Uterus (tissue), 2 donors: ENCODE measurements at regions not wholly inside any gene's neighbourhood (a gene's known extent, or its start where the extent isn't known, plus 50 kb on each side); places are given as distances from the start of the nearest gene placed in this dataset.

Source experiments
- POLR2A ChIP-seq, 2 donors: fragments of 450-650 bp; IDR thresholded peaks; one replicate each; pipeline ENCODE4 v1.6.1; 2016; ENCODE audit warnings: antibody characterized with exemption in 2 of 2, mild to moderate bottlenecking in 1 of 2, moderate library complexity in 1 of 2
- TF ChIP-seq, protein P1 (sequence below), 4 experiments: fragments of 200-600 bp in 2 of 4; fragments of 450-650 bp in 2 of 4; sonication (generic) in 2 of 4; IDR thresholded peaks; one replicate each; pipeline ENCODE4 v1.5.1; 2016 to 2019; ENCODE audit warnings: antibody characterized with exemption in 4 of 4, mild to moderate bottlenecking in 2 of 4, moderate library complexity in 1 of 4

DNA sequence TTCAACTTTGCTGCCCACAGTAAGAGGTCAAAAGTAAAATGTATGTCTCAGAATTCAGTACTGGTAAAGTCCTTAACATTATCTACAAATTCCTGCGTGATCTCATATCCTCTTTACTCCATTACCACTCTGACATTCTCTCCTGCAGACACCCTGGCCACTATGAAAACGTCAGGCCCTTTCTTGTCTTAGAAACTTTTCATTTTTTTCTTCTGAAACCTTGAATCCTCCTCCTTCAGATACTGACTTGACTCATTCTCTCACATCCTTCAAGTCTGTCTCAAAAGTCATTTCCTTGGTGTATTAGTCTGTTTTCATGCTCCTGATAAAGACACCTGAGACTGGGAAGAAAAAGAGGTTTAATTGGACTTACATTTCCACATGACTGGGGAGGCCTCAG lies 262.3 kb downstream of the POU4F1 start:
- TF ChIP-seq, protein P1, sequence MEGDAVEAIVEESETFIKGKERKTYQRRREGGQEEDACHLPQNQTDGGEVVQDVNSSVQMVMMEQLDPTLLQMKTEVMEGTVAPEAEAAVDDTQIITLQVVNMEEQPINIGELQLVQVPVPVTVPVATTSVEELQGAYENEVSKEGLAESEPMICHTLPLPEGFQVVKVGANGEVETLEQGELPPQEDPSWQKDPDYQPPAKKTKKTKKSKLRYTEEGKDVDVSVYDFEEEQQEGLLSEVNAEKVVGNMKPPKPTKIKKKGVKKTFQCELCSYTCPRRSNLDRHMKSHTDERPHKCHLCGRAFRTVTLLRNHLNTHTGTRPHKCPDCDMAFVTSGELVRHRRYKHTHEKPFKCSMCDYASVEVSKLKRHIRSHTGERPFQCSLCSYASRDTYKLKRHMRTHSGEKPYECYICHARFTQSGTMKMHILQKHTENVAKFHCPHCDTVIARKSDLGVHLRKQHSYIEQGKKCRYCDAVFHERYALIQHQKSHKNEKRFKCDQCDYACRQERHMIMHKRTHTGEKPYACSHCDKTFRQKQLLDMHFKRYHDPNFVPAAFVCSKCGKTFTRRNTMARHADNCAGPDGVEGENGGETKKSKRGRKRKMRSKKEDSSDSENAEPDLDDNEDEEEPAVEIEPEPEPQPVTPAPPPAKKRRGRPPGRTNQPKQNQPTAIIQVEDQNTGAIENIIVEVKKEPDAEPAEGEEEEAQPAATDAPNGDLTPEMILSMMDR (IDR thresholded peaks at IDR 0.05), result no peak
- no peak for TF ChIP-seq POLR2A (IDR thresholded peaks at IDR 0.05)
